Fibroblast of lung (primary cell): ENCODE measurements at regions not wholly inside any gene's neighbourhood (a gene's known extent, or its start where the extent isn't known, plus 50 kb on each side); places are given as distances from the start of the nearest gene placed in this dataset.

Experiments used
- EZH2 ChIP-seq: IDR thresholded peaks from 2 replicates; pipeline ENCODE4 v1.5.1; 2012; ENCODE audit warnings: low read length, control low read depth, mild to moderate bottlenecking; ENCODE audit errors: missing control alignments
- TF ChIP-seq, protein P1 (sequence below), 2 donors: IDR thresholded peaks in 1 of 2; conservative IDR thresholded peaks in 1 of 2; 1 replicate in 1 of 2; 2 replicates in 1 of 2; pipeline ENCODE4 v1.5.1; 2011 to 2012; ENCODE audit warnings: low read length in 2 of 2, control low read depth in 1 of 2, inconsistent platforms in 1 of 2, low read depth in 1 of 2, mild to moderate bottlenecking in 1 of 2

DNA sequence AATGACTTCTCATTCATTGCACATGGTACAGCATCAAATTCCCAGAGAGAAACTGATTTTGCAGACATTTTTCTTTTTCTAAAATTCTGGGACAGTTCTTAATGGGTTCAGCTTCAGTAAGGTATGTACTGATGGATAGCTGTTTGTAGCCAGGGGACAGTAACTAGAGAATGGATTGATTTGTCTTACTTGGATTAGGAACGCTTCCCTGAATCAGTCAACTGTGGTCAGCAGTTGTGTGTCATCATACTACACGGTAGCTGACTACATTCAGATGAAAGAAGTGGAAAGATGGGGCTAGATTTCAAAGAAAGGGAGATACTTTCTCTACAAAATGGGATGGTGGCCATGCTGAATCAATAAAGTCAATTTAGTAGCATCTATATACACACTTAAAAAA lies 431.4 kb downstream of the GRB14 start:
- TF ChIP-seq, protein P1, sequence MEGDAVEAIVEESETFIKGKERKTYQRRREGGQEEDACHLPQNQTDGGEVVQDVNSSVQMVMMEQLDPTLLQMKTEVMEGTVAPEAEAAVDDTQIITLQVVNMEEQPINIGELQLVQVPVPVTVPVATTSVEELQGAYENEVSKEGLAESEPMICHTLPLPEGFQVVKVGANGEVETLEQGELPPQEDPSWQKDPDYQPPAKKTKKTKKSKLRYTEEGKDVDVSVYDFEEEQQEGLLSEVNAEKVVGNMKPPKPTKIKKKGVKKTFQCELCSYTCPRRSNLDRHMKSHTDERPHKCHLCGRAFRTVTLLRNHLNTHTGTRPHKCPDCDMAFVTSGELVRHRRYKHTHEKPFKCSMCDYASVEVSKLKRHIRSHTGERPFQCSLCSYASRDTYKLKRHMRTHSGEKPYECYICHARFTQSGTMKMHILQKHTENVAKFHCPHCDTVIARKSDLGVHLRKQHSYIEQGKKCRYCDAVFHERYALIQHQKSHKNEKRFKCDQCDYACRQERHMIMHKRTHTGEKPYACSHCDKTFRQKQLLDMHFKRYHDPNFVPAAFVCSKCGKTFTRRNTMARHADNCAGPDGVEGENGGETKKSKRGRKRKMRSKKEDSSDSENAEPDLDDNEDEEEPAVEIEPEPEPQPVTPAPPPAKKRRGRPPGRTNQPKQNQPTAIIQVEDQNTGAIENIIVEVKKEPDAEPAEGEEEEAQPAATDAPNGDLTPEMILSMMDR (conservative IDR thresholded peaks at IDR 0.05 in 1 of 2, IDR thresholded peaks at IDR 0.05 in 1 of 2; ENCODE audit: low read depth in 1 of 2, low read length in 2 of 2), result no peak
- TF ChIP-seq EZH2, result no peak
